SJSA1 (cell line): ENCODE measurements at regions not wholly inside any gene's neighbourhood (a gene's known extent, or its start where the extent isn't known, plus 50 kb on each side); places are given as distances from the start of the nearest gene placed in this dataset.
"Not testable (repeated sequence)": the region's sequence is repeated elsewhere in the genome, so short reads cannot be mapped to it uniquely, and the experiment has no call there.

Source experiments
- DNase-seq, 2 experiments: peaks; one replicate each; pipeline ENCODE4 v3.0.0-alpha.2; 2015 to 2020; ENCODE audit warnings: low spot score in 2 of 2, low read depth in 1 of 2
- H3K27ac ChIP-seq: fragments of 250-450 bp; sonication (Bioruptor Pico); 2 replicates; pipeline ENCODE4 v1.5.1; 2020; ENCODE audit warnings: mild to moderate bottlenecking, moderate library complexity
- H3K27me3 ChIP-seq: fragments of 250-450 bp; sonication (Bioruptor Pico); replicated peaks from 2 replicates; pipeline ENCODE4 v1.5.1; 2020; ENCODE audit warnings: mild to moderate bottlenecking, moderate library complexity
- H3K36me3 ChIP-seq: fragments of 250-450 bp; sonication (Bioruptor Pico); 2 replicates; pipeline ENCODE4 v1.5.1; 2020; ENCODE audit warnings: mild to moderate bottlenecking
- H3K4me1 ChIP-seq: fragments of 250-450 bp; sonication (Bioruptor Pico); replicated peaks from 2 replicates; pipeline ENCODE4 v1.6.1; 2021; ENCODE audit warnings: mild to moderate bottlenecking
- H3K4me3 ChIP-seq: fragments of 250-450 bp; sonication (Bioruptor Pico); 2 replicates; pipeline ENCODE4 v1.5.1; 2020; ENCODE audit warnings: mild to moderate bottlenecking
- H3K9me3 ChIP-seq: fragments of 250-450 bp; sonication (Bioruptor Pico); replicated peaks from 2 replicates; pipeline ENCODE4 v1.5.1; 2020; ENCODE audit warnings: mild to moderate bottlenecking

GRCh38 chr10:35870665-35871310 lies 228.7 kb upstream of the FZD8 start:
- Histone ChIP-seq H3K9me3 (no peaks in the 10 kb centered on the region), H3K27me3 (no peaks in the 10 kb centered on the region), H3K27ac (no peak overlapping the region), H3K36me3 (no peaks in the 10 kb centered on the region), H3K4me1 (peaks cover 10% of the 10 kb centered on the region), H3K4me3 (no peak overlapping the region)
- DNase-seq: no peak

- not testable (repeated sequence) for H3K4me3 ChIP-seq, H3K27me3 ChIP-seq, H3K27ac ChIP-seq, H3K36me3 ChIP-seq, H3K4me1 ChIP-seq, H3K9me3 ChIP-seq, DNase-seq
These were observed 216.7 kb upstream of the FZD8 start for GRCh38 chr10:35858676-35859283.

GRCh38 chr10:35857860-35858259 lies 215.8 kb upstream of the FZD8 start:
- Histone ChIP-seq H3K36me3 (no peaks in the 10 kb centered on the region), H3K4me1 (no peaks in the 10 kb centered on the region), H3K4me3 (no peak overlapping the region), H3K9me3 (no peaks in the 10 kb centered on the region), H3K27ac (no peak overlapping the region), H3K27me3 (no peaks in the 10 kb centered on the region)
- DNase-seq: no peak

GRCh38 chr10:35855155-35855947 lies 213.3 kb upstream of the FZD8 start:
- no peaks in the 10 kb centered on the region for H3K4me1 ChIP-seq
- no peak for DNase-seq
- no peak overlapping the region for H3K27ac ChIP-seq
- no peaks in the 10 kb centered on the region for H3K9me3 ChIP-seq
- H3K4me3 ChIP-seq: no peak overlapping the region
- no peaks in the 10 kb centered on the region for H3K27me3 ChIP-seq
- no peaks in the 10 kb centered on the region for H3K36me3 ChIP-seq

- Histone ChIP-seq H3K27ac (no peak overlapping the region), H3K4me3 (no peak overlapping the region), H3K4me1 (no peaks in the 10 kb centered on the region), H3K27me3 (no peaks in the 10 kb centered on the region), H3K9me3 (no peaks in the 10 kb centered on the region), H3K36me3 (no peaks in the 10 kb centered on the region)
- no peak for DNase-seq
These were observed 212.6 kb upstream of the FZD8 start for GRCh38 chr10:35854661-35855060.

- Histone ChIP-seq H3K9me3 (no peaks in the 10 kb centered on the region), H3K4me3 (no peak overlapping the region), H3K4me1 (no peaks in the 10 kb centered on the region), H3K27me3 (no peaks in the 10 kb centered on the region), H3K27ac (no peak overlapping the region), H3K36me3 (no peaks in the 10 kb centered on the region)
- no peak for DNase-seq
These were observed 210.6 kb upstream of the FZD8 start for GRCh38 chr10:35852721-35853120.

GRCh38 chr10:35848412-35848811 lies 206.3 kb upstream of the FZD8 start:
- H3K27ac ChIP-seq: no peak overlapping the region

GRCh38 chr10:35844686-35845085 lies 202.6 kb upstream of the FZD8 start:
- H3K4me1 ChIP-seq: no peaks in the 10 kb centered on the region
- no peak for DNase-seq
- H3K36me3 ChIP-seq: no peaks in the 10 kb centered on the region
- H3K27ac ChIP-seq: no peak overlapping the region
- no peaks in the 10 kb centered on the region for H3K27me3 ChIP-seq
- no peak overlapping the region for H3K4me3 ChIP-seq
- H3K9me3 ChIP-seq: no peaks in the 10 kb centered on the region; the same call in 1 of the 2 replicates

More at GRCh38 chr10:35848412-35848811, 206.3 kb upstream of the FZD8 start:
- Histone ChIP-seq H3K4me3 (no peak overlapping the region), H3K4me1 (no peaks in the 10 kb centered on the region), H3K36me3 (no peaks in the 10 kb centered on the region), H3K9me3 (no peaks in the 10 kb centered on the region), H3K27me3 (no peaks in the 10 kb centered on the region)
- no peak for DNase-seq

- DNase-seq: no peak
- Histone ChIP-seq H3K4me3 (no peak overlapping the region), H3K36me3 (no peaks in the 10 kb centered on the region), H3K27me3 (no peaks in the 10 kb centered on the region), H3K27ac (no peak overlapping the region), H3K9me3 (no peaks in the 10 kb centered on the region; the same call in 1 of the 2 replicates), H3K4me1 (no peaks in the 10 kb centered on the region)
These were observed 201.6 kb upstream of the FZD8 start for GRCh38 chr10:35843524-35844181.

GRCh38 chr10:35838054-35838453 lies 196.0 kb upstream of the FZD8 start:
- Histone ChIP-seq H3K27ac (no peak overlapping the region), H3K4me1 (no peaks in the 10 kb centered on the region), H3K9me3 (no peaks in the 10 kb centered on the region; the same call in 1 of the 2 replicates), H3K36me3 (no peaks in the 10 kb centered on the region), H3K4me3 (no peak overlapping the region), H3K27me3 (no peaks in the 10 kb centered on the region)
- no peak for DNase-seq

GRCh38 chr10:35835545-35835944 lies 193.4 kb upstream of the FZD8 start:
- Histone ChIP-seq H3K9me3 (no peaks in the 10 kb centered on the region; the same call in 1 of the 2 replicates), H3K36me3 (no peaks in the 10 kb centered on the region), H3K4me3 (no peak overlapping the region), H3K27ac (no peak overlapping the region), H3K4me1 (no peaks in the 10 kb centered on the region), H3K27me3 (no peaks in the 10 kb centered on the region)
- no peak for DNase-seq

GRCh38 chr10:35834877-35835494 lies 192.9 kb upstream of the FZD8 start:
- Histone ChIP-seq H3K4me3 (no peak overlapping the region), H3K36me3 (no peaks in the 10 kb centered on the region), H3K27ac (no peak overlapping the region), H3K27me3 (no peaks in the 10 kb centered on the region), H3K4me1 (no peaks in the 10 kb centered on the region), H3K9me3 (no peaks in the 10 kb centered on the region)
- DNase-seq: no peak

- Histone ChIP-seq H3K4me1 (no peaks in the 10 kb centered on the region), H3K4me3 (no peak overlapping the region), H3K27ac (no peak overlapping the region), H3K9me3 (no peaks in the 10 kb centered on the region), H3K27me3 (no peaks in the 10 kb centered on the region), H3K36me3 (no peaks in the 10 kb centered on the region)
- DNase-seq: no peak
These were observed 185.7 kb upstream of the FZD8 start for GRCh38 chr10:35827783-35828182.
